SK-N-MC (cell line): ENCODE measurements at regions not wholly inside any gene's neighbourhood (a gene's known extent, or its start where the extent isn't known, plus 50 kb on each side); places are given as distances from the start of the nearest gene placed in this dataset.

Experiments
- EZH2 ChIP-seq: fragments of 200-600 bp; sonication (generic); IDR thresholded peaks from one replicate; pipeline ENCODE4 v1.6.1; 2017; ENCODE audit warnings: antibody characterized with exemption
- FOXP2 ChIP-seq: optimal IDR thresholded peaks from 2 replicates; pipeline ENCODE3; 2011; ENCODE audit warnings: mild to moderate bottlenecking, moderate library complexity; ENCODE audit not compliant: insufficient read depth; ENCODE audit errors: extremely low read length, control extremely low read depth
- POLR2AphosphoS5 ChIP-seq: IDR thresholded peaks from 2 replicates; pipeline ENCODE4 v1.6.1; 2012; ENCODE audit warnings: mild to moderate bottlenecking, low read depth, low read length, borderline replicate concordance

GRCh38 chr6:169843110-169843509 is 91.7 kb downstream of the ERMARD start:
- no peak for TF ChIP-seq POLR2AphosphoS5
- TF ChIP-seq EZH2 = no peak
- TF ChIP-seq FOXP2 = no peak
